ENCODE measurements at regions not wholly inside any gene's neighbourhood (a gene's known extent, or its start where the extent isn't known, plus 50 kb on each side); places are given as distances from the start of the nearest gene placed in this dataset.
"Not testable (repeated sequence)": the region's sequence is repeated elsewhere in the genome, so short reads cannot be mapped to it uniquely, and the experiment has no call there.

DNA sequence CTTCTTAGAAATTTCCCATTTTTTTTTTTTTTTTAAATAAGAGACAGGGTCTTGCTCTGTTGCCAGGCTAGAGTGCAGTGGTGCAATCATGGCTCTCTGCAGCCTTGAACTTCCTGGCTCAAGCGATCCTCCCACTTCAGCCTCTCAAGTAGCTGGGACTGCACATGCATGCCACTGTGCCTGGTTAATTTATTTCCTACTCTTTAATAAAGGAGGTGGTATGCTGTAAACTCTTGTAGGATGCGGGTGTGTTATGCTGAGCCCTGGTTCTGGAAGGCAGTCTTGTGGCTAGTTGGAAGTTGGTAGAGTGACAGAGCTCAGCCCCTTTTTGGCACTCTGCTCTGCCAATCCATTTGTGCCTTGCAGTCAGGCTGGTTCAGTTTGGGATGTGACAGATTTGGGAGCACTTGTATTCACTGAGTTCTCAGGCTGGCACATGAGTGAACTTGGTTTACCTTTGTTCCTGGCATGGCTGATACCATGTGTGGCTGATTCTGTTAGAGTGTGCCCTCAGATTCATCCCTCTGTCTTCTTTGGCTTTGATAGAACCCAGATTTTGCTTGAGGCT, 58.3 kb downstream of the NPIPB11 start:
- H3K4me3 Mint-ChIP-seq; H3K27ac ChIP-seq (ENCODE audit: low read length); H3K27ac Mint-ChIP-seq; H3K36me3 ChIP-seq (ENCODE audit: control insufficient read depth, insufficient read depth, low read length); H3K9me3 Mint-ChIP-seq; ATAC-seq; intact Hi-C loops (cut with micrococcal nuclease); H3K4me3 ChIP-seq (ENCODE audit: low read length); H3K9me3 ChIP-seq (ENCODE audit: control insufficient read depth, insufficient read depth, low read length); DNase-seq; H3K4me1 Mint-ChIP-seq; H3K36me3 Mint-ChIP-seq; H3K4me1 ChIP-seq (ENCODE audit: control insufficient read depth, insufficient read depth, low read length); H3K27me3 ChIP-seq (ENCODE audit: control insufficient read depth, insufficient read depth, low read length); H3K27me3 Mint-ChIP-seq (ENCODE audit: low read depth in 2 of 2): not testable (repeated sequence)
- 100% methylated on average over 1 of the region's 2 CpGs for WGBS (ENCODE audit: insufficient coverage)

DNA sequence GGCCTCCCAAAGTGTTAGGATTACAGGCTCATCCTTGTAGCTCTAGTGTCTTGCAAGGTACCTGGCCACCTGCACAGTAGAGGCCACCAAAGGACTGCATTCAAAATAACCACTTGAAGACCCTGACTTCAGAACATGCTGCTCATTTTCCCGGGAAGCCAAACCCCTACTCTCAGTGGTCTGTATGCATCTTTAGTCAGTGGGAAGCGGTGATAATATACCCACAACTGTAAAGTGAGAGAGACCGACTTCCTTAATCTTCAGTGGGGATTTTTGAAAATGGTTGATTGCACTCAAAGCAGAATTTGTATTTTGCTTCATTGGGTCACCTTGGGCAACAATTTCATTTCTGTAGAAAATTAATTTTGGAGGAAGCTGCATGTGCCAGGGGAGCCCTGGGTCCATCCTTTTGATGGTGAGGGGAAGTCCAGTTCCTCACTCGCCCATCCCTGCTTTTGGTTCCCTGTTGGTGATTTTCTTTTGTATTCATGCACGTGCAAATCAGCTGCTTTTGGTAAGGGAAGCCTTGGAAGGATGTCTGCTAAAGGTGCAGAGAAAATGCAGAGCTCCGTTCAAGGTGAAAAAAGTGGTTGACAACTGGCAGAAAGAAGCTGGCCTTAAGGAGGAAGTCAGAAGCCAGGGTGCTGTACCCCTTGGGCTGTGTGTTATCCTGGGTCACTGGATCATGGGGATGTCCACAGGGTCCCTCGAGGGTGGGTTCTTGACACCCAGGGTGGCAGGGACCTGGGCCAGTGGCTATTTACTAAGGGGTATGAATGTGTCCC, 59.5 kb downstream of the NPIPB11 start:
- ATAC-seq: peak in 2 of 3 donors; percentile 23 to 58
- DNase-seq; H3K4me3 Mint-ChIP-seq; H3K4me1 ChIP-seq (ENCODE audit: control insufficient read depth, insufficient read depth, low read length); H3K4me1 Mint-ChIP-seq; H3K36me3 Mint-ChIP-seq; H3K9me3 Mint-ChIP-seq; H3K9me3 ChIP-seq (ENCODE audit: control insufficient read depth, insufficient read depth, low read length); intact Hi-C loops (cut with micrococcal nuclease); H3K36me3 ChIP-seq (ENCODE audit: control insufficient read depth, insufficient read depth, low read length); H3K4me3 ChIP-seq (ENCODE audit: low read length); H3K27me3 ChIP-seq (ENCODE audit: control insufficient read depth, insufficient read depth, low read length); H3K27me3 Mint-ChIP-seq (ENCODE audit: low read depth in 2 of 2): not testable (repeated sequence)
- 48% methylated on average over 4 of the region's 7 CpGs for WGBS (ENCODE audit: insufficient coverage)
- peak overlapping the region; percentile 72 for H3K27ac ChIP-seq (ENCODE audit: low read length)
- peak overlapping the region; percentile 36 to 53 for H3K27ac Mint-ChIP-seq

DNA sequence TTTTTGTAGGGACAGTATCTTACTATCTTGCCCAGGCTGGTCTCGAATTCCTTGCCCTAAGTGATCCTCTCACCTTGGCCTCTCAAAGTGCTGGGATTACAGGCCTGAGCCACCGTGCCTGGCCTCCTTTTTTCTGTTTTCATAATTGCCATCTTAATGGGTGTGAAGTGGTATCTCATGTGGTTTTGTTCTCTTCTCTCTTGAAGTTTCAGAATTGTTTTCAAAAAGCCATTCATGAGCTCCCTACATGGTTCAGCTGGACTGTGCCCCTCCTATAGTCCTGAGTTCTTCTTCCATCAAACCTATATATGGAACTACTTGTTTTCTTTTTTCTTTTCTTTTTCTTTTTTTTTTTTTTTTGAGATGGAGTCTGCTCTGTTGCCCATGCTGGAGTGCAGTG, 60.3 kb downstream of the NPIPB11 start:
- H3K27ac ChIP-seq (ENCODE audit: low read length); DNase-seq; H3K4me3 ChIP-seq (ENCODE audit: low read length); intact Hi-C loops (cut with micrococcal nuclease); H3K27ac Mint-ChIP-seq; H3K36me3 ChIP-seq (ENCODE audit: control insufficient read depth, insufficient read depth, low read length); H3K27me3 ChIP-seq (ENCODE audit: control insufficient read depth, insufficient read depth, low read length); H3K36me3 Mint-ChIP-seq; H3K4me3 Mint-ChIP-seq; H3K9me3 ChIP-seq (ENCODE audit: control insufficient read depth, insufficient read depth, low read length); H3K4me1 Mint-ChIP-seq; H3K9me3 Mint-ChIP-seq; H3K27me3 Mint-ChIP-seq (ENCODE audit: low read depth in 2 of 2): not testable (repeated sequence)
- peak in 1 of 3 donors; percentile 55 for ATAC-seq
- H3K4me1 ChIP-seq (ENCODE audit: control insufficient read depth, insufficient read depth, low read length): peaks cover 13% of the 10 kb centered on the region
- WGBS (ENCODE audit: insufficient coverage): no CpG with 5 or more reads among the region's 2 CpGs

DNA sequence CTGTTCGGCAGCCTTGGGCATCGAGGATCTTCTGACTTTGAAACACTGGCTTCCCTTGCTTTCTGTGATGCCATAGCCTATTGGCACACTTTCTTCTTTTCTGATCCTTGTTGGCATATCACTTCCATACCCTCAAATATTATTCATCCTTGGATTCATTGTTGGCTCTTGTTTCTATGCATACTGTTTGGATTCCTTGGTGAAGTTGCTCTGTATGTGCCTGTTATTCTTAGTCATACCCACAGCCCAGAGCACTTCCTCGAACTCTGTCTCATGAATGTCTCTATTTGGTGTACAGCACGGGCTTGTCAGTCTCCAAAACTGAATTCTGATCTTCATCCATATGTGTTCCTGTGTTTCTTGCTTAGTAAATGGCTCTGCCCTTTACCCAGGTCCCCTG, 63.6 kb downstream of the NPIPB11 start:
- H3K4me3 ChIP-seq (ENCODE audit: low read length); H3K9me3 ChIP-seq (ENCODE audit: control insufficient read depth, insufficient read depth, low read length); H3K36me3 Mint-ChIP-seq; intact Hi-C loops (cut with micrococcal nuclease); H3K9me3 Mint-ChIP-seq; H3K36me3 ChIP-seq (ENCODE audit: control insufficient read depth, insufficient read depth, low read length); H3K4me3 Mint-ChIP-seq; H3K27me3 Mint-ChIP-seq (ENCODE audit: low read depth in 2 of 2); DNase-seq; H3K27ac ChIP-seq (ENCODE audit: low read length); ATAC-seq; H3K27me3 ChIP-seq (ENCODE audit: control insufficient read depth, insufficient read depth, low read length): not testable (repeated sequence)
- WGBS (ENCODE audit: insufficient coverage): no CpG with 5 or more reads among the region's 4 CpGs
- peaks cover 24% of the 10 kb centered on the region for H3K4me1 ChIP-seq (ENCODE audit: control insufficient read depth, insufficient read depth, low read length)
- Mint-ChIP-seq H3K4me1 (peaks cover 9 to 14% of the 10 kb centered on the region in 2 donors), H3K27ac (peak overlapping the region in 1 of 2 donors; percentile 10)

DNA sequence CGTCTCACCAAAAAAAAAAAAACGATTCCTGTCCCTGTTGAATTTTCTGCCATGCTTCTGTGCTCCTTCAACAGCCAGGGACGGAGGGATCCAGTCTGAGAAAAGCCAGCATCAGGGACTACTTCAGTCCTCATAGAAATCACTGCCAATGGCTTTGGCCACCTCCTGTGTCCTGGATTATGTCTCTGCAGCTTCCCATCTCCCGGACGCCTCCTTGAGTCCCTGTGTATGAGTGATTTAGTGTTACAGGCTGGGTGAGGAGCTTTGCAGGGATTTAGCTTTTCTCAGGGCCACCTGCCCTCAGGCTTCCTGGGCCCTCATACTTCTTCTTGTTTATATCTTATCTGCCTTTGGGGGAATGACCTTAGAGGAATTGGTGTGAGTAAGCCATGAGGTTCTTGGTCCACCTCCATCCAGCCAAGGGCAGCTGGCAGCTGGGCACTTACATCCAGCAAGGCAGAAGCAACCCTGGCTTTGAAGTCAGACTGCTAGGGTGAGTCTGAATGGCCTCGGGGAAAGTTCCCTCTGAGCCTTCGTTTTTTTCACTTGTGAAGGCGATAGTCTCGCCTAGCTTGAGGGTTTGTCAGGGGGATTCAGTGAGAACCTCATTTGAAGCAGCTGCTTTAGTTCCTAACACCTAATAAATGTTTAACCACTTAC, 65.6 kb downstream of the NPIPB11 start:
- H3K27ac ChIP-seq (ENCODE audit: low read length); H3K27me3 ChIP-seq (ENCODE audit: control insufficient read depth, insufficient read depth, low read length); H3K9me3 ChIP-seq (ENCODE audit: control insufficient read depth, insufficient read depth, low read length); H3K36me3 Mint-ChIP-seq; H3K27ac Mint-ChIP-seq; DNase-seq; H3K4me3 Mint-ChIP-seq; H3K9me3 Mint-ChIP-seq; H3K36me3 ChIP-seq (ENCODE audit: control insufficient read depth, insufficient read depth, low read length); H3K27me3 Mint-ChIP-seq (ENCODE audit: low read depth in 2 of 2); intact Hi-C loops (cut with micrococcal nuclease); H3K4me3 ChIP-seq (ENCODE audit: low read length): not testable (repeated sequence)
- H3K4me1 ChIP-seq (ENCODE audit: control insufficient read depth, insufficient read depth, low read length): peaks cover 24% of the 10 kb centered on the region
- peaks cover 0 to 14% of the 10 kb centered on the region in 2 donors for H3K4me1 Mint-ChIP-seq
- peak in 1 of 3 donors; percentile 72 for ATAC-seq
- WGBS (ENCODE audit: insufficient coverage): no CpG with 5 or more reads among the region's 9 CpGs

DNA sequence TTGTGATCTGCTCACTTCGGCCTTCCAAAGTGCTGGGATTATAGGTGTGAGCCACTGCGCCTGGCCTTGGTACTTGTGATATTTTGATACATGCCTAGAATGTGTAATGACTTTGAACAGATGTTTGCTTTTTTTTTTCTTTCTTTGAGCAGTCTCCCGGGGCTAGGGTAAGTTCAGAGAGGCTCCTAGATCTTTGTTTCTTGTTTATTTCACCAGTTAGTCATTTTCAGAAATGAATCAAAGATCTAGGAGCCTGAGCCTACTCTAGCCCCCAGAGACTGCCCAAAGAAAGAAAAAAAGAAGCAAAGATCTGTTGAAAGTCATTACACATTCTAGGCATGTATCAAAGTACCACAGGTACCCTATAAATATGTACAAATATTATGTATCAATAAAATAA, 66.3 kb downstream of the NPIPB11 start:
- peak overlapping the region; percentile 54 for H3K27ac ChIP-seq (ENCODE audit: low read length)
- peaks cover 4 to 14% of the 10 kb centered on the region in 2 donors for H3K4me1 Mint-ChIP-seq
- H3K27ac Mint-ChIP-seq; H3K36me3 Mint-ChIP-seq; H3K27me3 Mint-ChIP-seq (ENCODE audit: low read depth in 2 of 2); H3K4me3 Mint-ChIP-seq; H3K9me3 Mint-ChIP-seq; intact Hi-C loops (cut with micrococcal nuclease); H3K27me3 ChIP-seq (ENCODE audit: control insufficient read depth, insufficient read depth, low read length); DNase-seq; H3K4me3 ChIP-seq (ENCODE audit: low read length); H3K9me3 ChIP-seq (ENCODE audit: control insufficient read depth, insufficient read depth, low read length); ATAC-seq; H3K36me3 ChIP-seq (ENCODE audit: control insufficient read depth, insufficient read depth, low read length): not testable (repeated sequence)
- WGBS (ENCODE audit: insufficient coverage): no CpG with 5 or more reads among the region's 3 CpGs
- peaks cover 25% of the 10 kb centered on the region for H3K4me1 ChIP-seq (ENCODE audit: control insufficient read depth, insufficient read depth, low read length)

DNA sequence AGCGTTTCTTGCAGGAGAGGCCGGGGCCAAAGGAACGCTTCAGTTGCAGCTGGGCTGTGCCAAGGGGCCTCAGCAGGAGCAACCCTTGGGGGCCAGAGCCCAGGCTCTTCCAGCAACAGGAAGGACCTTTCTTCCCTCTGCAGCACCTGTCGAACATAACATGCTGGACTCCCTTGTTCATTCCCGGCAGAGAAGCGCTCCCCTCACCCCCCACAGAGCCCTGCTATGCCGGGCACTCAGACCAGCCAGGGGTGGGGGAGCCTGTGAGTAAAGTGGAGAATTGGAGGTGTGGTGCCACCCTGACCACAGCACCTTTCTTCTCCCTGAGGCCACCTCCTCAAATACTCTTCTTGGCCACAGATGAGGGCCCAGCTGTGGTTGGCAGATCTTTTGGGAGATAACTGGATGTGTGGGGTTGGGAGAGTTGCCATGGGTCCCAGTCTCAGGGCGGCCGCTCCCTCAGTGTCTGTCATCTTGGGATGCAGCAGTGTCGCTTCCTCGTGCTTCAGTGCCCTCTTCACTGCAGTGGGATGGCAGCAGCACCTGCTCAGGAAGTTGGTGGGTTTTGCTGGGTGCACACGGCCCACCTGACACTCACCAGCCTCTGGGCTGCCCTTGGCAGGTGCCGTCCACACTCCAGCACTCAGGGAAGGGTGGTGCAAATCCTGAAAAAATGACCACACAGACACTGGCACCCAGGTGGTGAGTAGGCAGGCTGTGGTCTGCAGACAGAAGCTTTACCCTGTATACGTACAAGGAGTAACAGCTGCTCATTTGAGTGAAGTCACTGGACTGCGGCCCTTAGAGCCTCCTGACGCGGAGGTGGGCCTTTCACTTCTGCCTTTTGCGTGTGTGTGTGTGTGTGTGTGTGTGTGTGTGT, 67.5 kb downstream of the NPIPB11 start:
- peaks cover 10 to 19% of the 10 kb centered on the region in 2 donors for H3K4me1 Mint-ChIP-seq
- H3K4me1 ChIP-seq (ENCODE audit: control insufficient read depth, insufficient read depth, low read length): peaks cover 29% of the 10 kb centered on the region
- ATAC-seq: peak; percentile 34 to 51 (median 46)
- intact Hi-C loops (cut with micrococcal nuclease); H3K9me3 ChIP-seq (ENCODE audit: control insufficient read depth, insufficient read depth, low read length); DNase-seq; H3K36me3 Mint-ChIP-seq; H3K27ac Mint-ChIP-seq; H3K4me3 Mint-ChIP-seq; H3K4me3 ChIP-seq (ENCODE audit: low read length); H3K27me3 Mint-ChIP-seq (ENCODE audit: low read depth in 2 of 2); H3K27me3 ChIP-seq (ENCODE audit: control insufficient read depth, insufficient read depth, low read length); H3K36me3 ChIP-seq (ENCODE audit: control insufficient read depth, insufficient read depth, low read length); H3K9me3 Mint-ChIP-seq: not testable (repeated sequence)
- H3K27ac ChIP-seq (ENCODE audit: low read length): peak overlapping the region; percentile 63
- 38% methylated on average over 11 of the region's 18 CpGs for WGBS (ENCODE audit: insufficient coverage)
